K562 (cell line): ENCODE measurements at regions not wholly inside any gene's neighbourhood (a gene's known extent, or its start where the extent isn't known, plus 50 kb on each side); places are given as distances from the start of the nearest gene placed in this dataset.
"Not testable (repeated sequence)": the region's sequence is repeated elsewhere in the genome, so short reads cannot be mapped to it uniquely, and the experiment has no call there.

Experiments
- ARID3A ChIP-seq: IDR thresholded peaks from 2 replicates; pipeline ENCODE4 v1.6.1; 2012; ENCODE audit warnings: low read depth, low read length, improper control_type of control experiment, borderline replicate concordance
- ATF1 ChIP-seq, 2 experiments: fragments of 450-650 bp in 1 of 2; IDR thresholded peaks; 2 replicates each; pipeline ENCODE4 v1.6.1; 2016; ENCODE audit warnings: missing compliant biosample characterization in 1 of 2, missing genetic modification characterization in 1 of 2
- ATF3 ChIP-seq, 2 experiments: fragments of 450-650 bp in 1 of 2; sonication (generic) in 1 of 2; formaldehyde crosslinking in 1 of 2; IDR thresholded peaks in 1 of 2; conservative IDR thresholded peaks in 1 of 2; 2 replicates each; pipeline versions ENCODE4 v1.6.1 to v1.8.1; 2016 to 2023; ENCODE audit warnings: mild to moderate bottlenecking in 2 of 2, moderate library complexity in 2 of 2, inconsistent platforms in 1 of 2, missing genetic modification reagents in 1 of 2
- ATF7 ChIP-seq: fragments of 450-650 bp; IDR thresholded peaks from 2 replicates; pipeline ENCODE4 v1.7.1; 2014; ENCODE audit warnings: mild to moderate bottlenecking, moderate library complexity
- BRD9 ChIP-seq: fragments of 450-650 bp; IDR thresholded peaks from 2 replicates; pipeline ENCODE4 v1.6.1; 2018; ENCODE audit warnings: low read depth; ENCODE audit not compliant: partially characterized antibody
- DPF2 ChIP-seq: fragments of 450-650 bp; IDR thresholded peaks from 2 replicates; pipeline ENCODE4 v1.6.1; 2016
- ID3 ChIP-seq, 2 experiments: fragments of 250-450 bp in 1 of 2; fragments of 450-650 bp in 1 of 2; sonication (Bioruptor Pico) in 1 of 2; IDR thresholded peaks; 2 replicates each; pipeline versions ENCODE4 v1.6.1 to v1.8.0; 2016 to 2021; ENCODE audit warnings: mild to moderate bottlenecking in 2 of 2, moderate library complexity in 2 of 2, missing compliant biosample characterization in 1 of 2, missing genetic modification characterization in 1 of 2
- KDM5B ChIP-seq: fragments of 200-600 bp; sonication (generic); IDR thresholded peaks from 2 replicates; pipeline ENCODE4 v1.6.1; 2012; ENCODE audit warnings: low read depth, mild to moderate bottlenecking, moderate library complexity, low read length, control low read depth, inconsistent platforms; ENCODE audit not compliant: insufficient replicate concordance
- LEF1 ChIP-seq: fragments of 450-650 bp; IDR thresholded peaks from 2 replicates; pipeline ENCODE4 v1.6.1; 2016; ENCODE audit warnings: mild to moderate bottlenecking
- MIER1 ChIP-seq: fragments of 450-650 bp; IDR thresholded peaks from 2 replicates; pipeline ENCODE4 v1.6.1; 2016; ENCODE audit warnings: antibody characterized with exemption, mild to moderate bottlenecking, low read depth
- NBN ChIP-seq: fragments of 450-650 bp; IDR thresholded peaks from 2 replicates; pipeline ENCODE4 v1.6.1; 2016; ENCODE audit warnings: low read depth, mild to moderate bottlenecking
- NFATC3 ChIP-seq: fragments of 450-650 bp; IDR thresholded peaks from 2 replicates; pipeline ENCODE4 v1.6.1; 2017; ENCODE audit warnings: mild to moderate bottlenecking
- NR2C2 ChIP-seq, 2 experiments: fragments of 200-800 bp in 1 of 2; sonication (Bioruptor generic) in 1 of 2; sonication (generic) in 1 of 2; formaldehyde crosslinking in 1 of 2; IDR thresholded peaks; 2 replicates each; pipeline versions ENCODE4 v1.6.1 to v1.8.0; 2016 to 2022; ENCODE audit warnings: mild to moderate bottlenecking in 1 of 2, missing compliant biosample characterization in 1 of 2, missing genetic modification characterization in 1 of 2, missing genetic modification reagents in 1 of 2
- PBX2 ChIP-seq, 2 experiments: IDR thresholded peaks in 1 of 2; conservative IDR thresholded peaks in 1 of 2; 2 replicates each; pipeline ENCODE4 v1.6.1; 2016; ENCODE audit warnings: low read depth in 2 of 2, mild to moderate bottlenecking in 1 of 2, missing compliant biosample characterization in 1 of 2, missing genetic modification characterization in 1 of 2, moderate library complexity in 1 of 2
- SMARCC2 ChIP-seq: fragments of 450-650 bp; IDR thresholded peaks from 2 replicates; pipeline ENCODE4 v1.6.1; 2017; ENCODE audit warnings: antibody characterized with exemption, moderate library complexity, mild to moderate bottlenecking, low read depth
- TAF9B ChIP-seq: fragments of 450-650 bp; IDR thresholded peaks from 2 replicates; pipeline ENCODE4 v1.6.1; 2018; ENCODE audit warnings: mild to moderate bottlenecking; ENCODE audit not compliant: partially characterized antibody
- YY1 ChIP-seq, 3 experiments: IDR thresholded peaks; 2 replicates each; pipeline ENCODE4 v1.6.1; 2011; ENCODE audit warnings: low read length in 2 of 3, mild to moderate bottlenecking in 2 of 3, moderate library complexity in 2 of 3, borderline replicate concordance in 1 of 3, control low read depth in 1 of 3, low read depth in 1 of 3; ENCODE audit not compliant: insufficient read depth in 3 of 3, insufficient replicate concordance in 2 of 3, control insufficient read depth in 1 of 3, insufficient read length in 1 of 3; ENCODE audit errors: extremely low read depth in 1 of 3
- ZNF175 ChIP-seq: fragments of 200-800 bp; sonication (Bioruptor generic); IDR thresholded peaks from 2 replicates; pipeline ENCODE4 v1.6.1; 2016; ENCODE audit warnings: low read depth, mild to moderate bottlenecking, missing genetic modification characterization, missing compliant biosample characterization

GRCh38 chr12:127157501-127158366, 1109.2 kb upstream of the TMEM132C start (continued):
- TF ChIP-seq PBX2 (CRISPR knock-in tag; IDR thresholded peaks at IDR 0.05; ENCODE audit: low read depth); ID3 (tag; IDR thresholded peaks at IDR 0.05); ATF3 (CRISPR knock-in tag; conservative IDR thresholded peaks at IDR 0.05); ATF1 (CRISPR knock-in tag; IDR thresholded peaks at IDR 0.05); NR2C2 (CRISPR knock-in tag; IDR thresholded peaks at IDR 0.05): not testable (repeated sequence)
- TF ChIP-seq PBX2 (tag; conservative IDR thresholded peaks at IDR 0.05; ENCODE audit: low read depth) (peak; percentile 95), BRD9 (peak; percentile 29), KDM5B (peak; percentile 50), NBN (peak; percentile 68), SMARCC2 (peak; percentile 76), TAF9B (peak; percentile 72), ATF7 (peak; percentile 65; the same call in 1 of the 2 replicates), ID3 (CRISPR knock-in tag; IDR thresholded peaks at IDR 0.05) (peak; percentile 65; the same call in 1 of the 2 replicates), NFATC3 (peak; percentile 94), ATF3 (IDR thresholded peaks at IDR 0.05) (peak; percentile 48; the same call in 1 of the 2 replicates), ARID3A (0 out of 2 replicates have a peak, but pooled peaks have one; percentile 39), ATF1 (tag; IDR thresholded peaks at IDR 0.05) (peak; percentile 61), NR2C2 (tag; IDR thresholded peaks at IDR 0.05) (peak; percentile 86), MIER1 (peak; percentile 51; the same call in 1 of the 2 replicates), YY1 (IDR thresholded peaks at IDR 0.05; ENCODE audit: borderline replicate concordance in 1 of 3, control insufficient read depth in 1 of 3, extremely low read depth in 1 of 3, insufficient read depth in 3 of 3, insufficient read length in 1 of 3, insufficient replicate concordance in 2 of 3, low read depth in 1 of 3, low read length in 2 of 3) (peak in 1 of 3 experiments; percentile 24), ZNF175 (CRISPR knock-in tag) (0 out of 2 replicates have a peak, but pooled peaks have one; percentile 29), DPF2 (peak; percentile 95), LEF1 (peak; percentile 92)
